GM13977 (cell line): ENCODE measurements at regions not wholly inside any gene's neighbourhood (a gene's known extent, or its start where the extent isn't known, plus 50 kb on each side); places are given as distances from the start of the nearest gene placed in this dataset.

Experiments
- DNase-seq: peaks from one replicate; pipeline ENCODE4 v3.0.0; 2012; ENCODE audit warnings: low spot score
- CTCF ChIP-seq: IDR thresholded peaks from 2 replicates; pipeline ENCODE4 v1.5.1; 2012; ENCODE audit warnings: mild to moderate bottlenecking, control low read depth; ENCODE audit not compliant: insufficient read depth; ENCODE audit errors: extremely low read depth, missing control alignments
- in situ Hi-C: fragments of 300-500 bp; cut with MboI; formaldehyde crosslinking; loops from one replicate; pipeline ENCODE4 v1.12.0; 2022; ENCODE audit warnings: low sequenced_read_pairs, low pct_unique_long_range_greater_than_20kb, mixed read lengths, inconsistent platforms; ENCODE audit not compliant: unreplicated experiment

- no peak for TF ChIP-seq CTCF
- DNase-seq: no peak
- in situ Hi-C loops: no loop called here
Measured at GRCh38 chr6:167565388-167565787, 240.5 kb downstream of the TTLL2 start.

DNA sequence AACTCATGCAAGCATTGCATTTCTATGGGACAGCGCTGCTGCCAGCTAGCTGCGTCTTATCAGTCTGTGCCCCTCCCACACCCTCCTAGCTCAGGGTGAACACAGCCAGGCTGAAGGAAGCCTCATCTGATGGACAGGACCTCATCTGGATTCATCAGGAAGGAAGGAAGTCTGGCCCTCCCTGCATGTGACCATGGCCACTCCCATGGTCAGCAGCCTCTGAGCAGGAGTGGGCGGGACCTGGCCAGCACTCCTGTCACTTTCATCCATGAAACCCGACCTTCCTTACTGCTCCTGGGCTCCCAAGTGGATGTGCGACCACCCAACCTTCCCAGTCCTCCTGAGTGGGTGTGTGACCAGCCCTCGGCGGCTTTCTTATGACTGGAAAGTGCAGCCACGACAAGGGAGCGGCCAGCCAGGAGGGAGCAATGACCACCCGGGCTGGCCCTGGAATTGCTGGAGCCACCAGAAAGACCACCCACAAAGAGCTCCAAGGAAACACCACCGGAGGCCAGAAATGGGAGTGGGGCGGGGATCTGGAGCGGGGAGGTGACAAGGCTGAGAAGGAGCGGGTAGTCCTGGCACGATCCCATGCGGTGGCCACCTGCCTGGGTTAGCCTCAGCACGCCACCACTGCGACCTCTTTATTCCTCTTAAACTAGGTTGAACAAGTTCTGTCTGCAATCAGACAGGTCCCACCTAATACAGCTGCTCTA lies 241.2 kb downstream of the TTLL2 start:
- TF ChIP-seq CTCF: no peak
- DNase-seq: no peak
- in situ Hi-C loops: no loop called here

- TF ChIP-seq CTCF: no peak
- in situ Hi-C loops: no loop called here
- DNase-seq: no peak
Measured at GRCh38 chr6:167566711-167567141, 241.8 kb downstream of the TTLL2 start.

GRCh38 chr6:167567142-167568033 lies 242.5 kb downstream of the TTLL2 start:
- in situ Hi-C loops: no loop called here
- no peak for DNase-seq

GRCh38 chr6:167568407-167569024 lies 243.6 kb downstream of the TTLL2 start:
- TF ChIP-seq CTCF: no peak
- in situ Hi-C loops: no loop called here
- no peak for DNase-seq

More at GRCh38 chr6:167567142-167568033, 242.5 kb downstream of the TTLL2 start:
- TF ChIP-seq CTCF: no peak

DNA sequence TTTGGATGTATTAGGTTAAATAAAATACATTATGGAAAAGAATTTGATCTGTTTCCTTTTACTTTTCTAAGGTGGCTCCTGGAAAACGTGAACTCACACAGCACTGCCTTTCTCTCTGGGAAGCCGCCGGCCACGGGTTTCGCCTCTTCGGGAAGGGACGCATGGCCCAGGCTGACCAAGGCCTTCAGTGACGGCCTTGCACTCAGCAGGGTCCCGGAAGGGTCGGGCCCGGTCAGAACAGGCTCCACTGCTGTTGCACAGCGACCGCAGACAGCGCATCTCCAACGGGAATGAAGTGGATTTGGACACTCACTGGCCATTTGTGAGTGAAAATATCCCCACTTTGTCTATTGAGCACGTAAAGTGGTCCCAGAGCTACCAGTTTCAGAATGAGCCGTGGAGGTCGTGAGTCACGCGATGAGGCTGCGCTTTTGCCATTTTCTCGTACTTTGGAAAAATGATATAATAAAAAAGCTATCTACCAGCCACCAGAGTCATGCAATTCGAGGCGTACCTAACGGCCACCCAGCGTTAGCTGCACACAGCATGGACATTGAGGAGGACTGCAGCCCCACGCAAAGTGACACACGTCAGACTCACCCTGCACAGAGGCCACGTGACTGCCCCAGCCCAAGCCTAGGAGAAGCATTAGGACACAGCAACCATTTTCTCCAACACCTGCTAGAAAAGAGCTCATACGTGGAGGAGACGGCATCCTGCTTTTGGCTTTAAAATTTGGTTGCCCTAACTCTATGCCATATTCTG lies 244.3 kb downstream of the TTLL2 start:
- DNase-seq: no peak
- in situ Hi-C loops: no loop called here
- TF ChIP-seq CTCF: no peak
